HEK293 (cell line): ENCODE measurements at regions not wholly inside any gene's neighbourhood (a gene's known extent, or its start where the extent isn't known, plus 50 kb on each side); places are given as distances from the start of the nearest gene placed in this dataset.

ENCODE experiments used
- CTCF ChIA-PET: fragments of 350-600 bp; formaldehyde crosslinking; extraction: SDS; loops from one replicate; lab custom pipeline; 2021; ENCODE audit warnings: antibody characterized with exemption; lab: Yijun Ruan, JAX
- POLR2A ChIA-PET: fragments of 300-600 bp; formaldehyde crosslinking; extraction: SDS; loops from one replicate; lab custom pipeline; 2020; ENCODE audit warnings: antibody characterized with exemption, inconsistent platforms; lab: Yijun Ruan, JAX
- H3K27ac ChIP-seq: fragments of 200-500 bp; sonication (Bioruptor generic); 2 replicates; pipeline ENCODE4 v1.5.1; 2014; ENCODE audit warnings: low read depth, low read length, control low read depth, inconsistent platforms; ENCODE audit errors: extremely low read depth
- H3K36me3 ChIP-seq, 2 experiments: fragments of 200-500 bp in 1 of 2; sonication (Bioruptor generic) in 1 of 2; 1 replicate in 1 of 2; 2 replicates in 1 of 2; pipeline ENCODE4 v1.5.1; 2014 to 2017; ENCODE audit warnings: inconsistent platforms in 2 of 2, low read length in 2 of 2; ENCODE audit not compliant: control insufficient read depth in 2 of 2, insufficient read depth in 1 of 2
- H3K4me1 ChIP-seq: fragments of 200-500 bp; sonication (Bioruptor generic); 2 replicates; pipeline ENCODE4 v1.5.1; 2014; ENCODE audit warnings: mild to moderate bottlenecking, low read length, inconsistent platforms; ENCODE audit not compliant: control insufficient read depth, insufficient read depth
- H3K4me3 ChIP-seq: 2 replicates; pipeline ENCODE4 v1.5.1; 2011; ENCODE audit warnings: low read depth, mild to moderate bottlenecking, control low read depth, low read length, moderate library complexity
- H3K9me3 ChIP-seq: fragments of 200-500 bp; sonication (Bioruptor generic); 2 replicates; pipeline ENCODE4 v1.5.1; 2014; ENCODE audit warnings: low read depth, low read length, inconsistent platforms; ENCODE audit not compliant: control insufficient read depth, insufficient read depth
- EGR2 ChIP-seq: fragments of 450-650 bp; formaldehyde crosslinking; IDR thresholded peaks from 2 replicates; pipeline ENCODE4 v1.5.1; 2016; ENCODE audit warnings: low read depth, missing biosample characterization, missing genetic modification characterization
- GLIS2 ChIP-seq: fragments of 450-650 bp; formaldehyde crosslinking; IDR thresholded peaks from 2 replicates; pipeline ENCODE4 v1.5.1; 2016; ENCODE audit warnings: missing biosample characterization, missing genetic modification characterization
- REPIN1 ChIP-seq: fragments of 450-650 bp; formaldehyde crosslinking; IDR thresholded peaks from 2 replicates; pipeline ENCODE4 v1.5.1; 2017; ENCODE audit warnings: missing biosample characterization, missing genetic modification characterization, low read depth
- ZBTB21 ChIP-seq: fragments of 450-650 bp; formaldehyde crosslinking; IDR thresholded peaks from 2 replicates; pipeline ENCODE4 v1.5.1; 2017; ENCODE audit warnings: missing biosample characterization, missing genetic modification characterization
- ZFP3 ChIP-seq: fragments of 450-650 bp; formaldehyde crosslinking; IDR thresholded peaks from 2 replicates; pipeline ENCODE4 v1.5.1; 2016; ENCODE audit warnings: low read depth, missing biosample characterization, missing genetic modification characterization
- ZFP37 ChIP-seq: fragments of 450-650 bp; formaldehyde crosslinking; IDR thresholded peaks from 2 replicates; pipeline ENCODE4 v1.5.1; 2016; ENCODE audit warnings: missing biosample characterization, missing genetic modification characterization
- ZNF112 ChIP-seq: fragments of 450-650 bp; formaldehyde crosslinking; IDR thresholded peaks from 2 replicates; pipeline ENCODE4 v1.5.0; 2017; ENCODE audit warnings: missing biosample characterization, missing genetic modification characterization
- ZNF133 ChIP-seq: fragments of 450-650 bp; formaldehyde crosslinking; IDR thresholded peaks from 2 replicates; pipeline ENCODE4 v1.5.1; 2016; ENCODE audit warnings: missing biosample characterization, missing genetic modification characterization
- ZNF155 ChIP-seq: fragments of 450-650 bp; formaldehyde crosslinking; IDR thresholded peaks from 2 replicates; pipeline ENCODE4 v1.5.1; 2016; ENCODE audit warnings: missing biosample characterization, missing genetic modification characterization
- ZNF2 ChIP-seq: fragments of 450-650 bp; formaldehyde crosslinking; IDR thresholded peaks from 2 replicates; pipeline ENCODE4 v1.5.1; 2016; ENCODE audit warnings: missing biosample characterization, missing genetic modification characterization
- ZNF239 ChIP-seq: fragments of 450-650 bp; formaldehyde crosslinking; IDR thresholded peaks from 2 replicates; pipeline ENCODE4 v1.5.1; 2016; ENCODE audit warnings: missing biosample characterization, missing genetic modification characterization
- ZNF24 ChIP-seq: fragments of 450-650 bp; formaldehyde crosslinking; IDR thresholded peaks from 2 replicates; pipeline ENCODE4 v1.5.1; 2016; ENCODE audit warnings: missing biosample characterization, missing genetic modification characterization
- ZNF311 ChIP-seq: fragments of 450-650 bp; formaldehyde crosslinking; IDR thresholded peaks from 2 replicates; pipeline ENCODE4 v1.5.1; 2017; ENCODE audit warnings: missing biosample characterization, missing genetic modification characterization, borderline replicate concordance
- ZNF426 ChIP-seq: fragments of 450-650 bp; formaldehyde crosslinking; IDR thresholded peaks from 2 replicates; pipeline ENCODE4 v1.5.1; 2017; ENCODE audit warnings: missing biosample characterization, missing genetic modification characterization, mild to moderate bottlenecking, inconsistent platforms, moderate library complexity
- ZNF433 ChIP-seq: fragments of 450-650 bp; formaldehyde crosslinking; IDR thresholded peaks from 2 replicates; pipeline ENCODE4 v1.5.1; 2016; ENCODE audit warnings: missing biosample characterization, missing genetic modification characterization, low read depth
- ZNF48 ChIP-seq: fragments of 450-650 bp; formaldehyde crosslinking; IDR thresholded peaks from 2 replicates; pipeline ENCODE4 v1.5.1; 2016; ENCODE audit warnings: missing biosample characterization, missing genetic modification characterization
- ZNF544 ChIP-seq: fragments of 450-650 bp; formaldehyde crosslinking; IDR thresholded peaks from 2 replicates; pipeline ENCODE4 v1.5.0; 2017; ENCODE audit warnings: missing biosample characterization, missing genetic modification characterization
- ZNF558 ChIP-seq: fragments of 450-650 bp; formaldehyde crosslinking; IDR thresholded peaks from 2 replicates; pipeline ENCODE4 v1.5.1; 2016; ENCODE audit warnings: missing biosample characterization, missing genetic modification characterization
- ZNF621 ChIP-seq: fragments of 450-650 bp; formaldehyde crosslinking; IDR thresholded peaks from 2 replicates; pipeline ENCODE4 v1.5.1; 2017; ENCODE audit warnings: missing biosample characterization, missing genetic modification characterization
- ZNF664 ChIP-seq: fragments of 450-650 bp; formaldehyde crosslinking; IDR thresholded peaks from 2 replicates; pipeline ENCODE4 v1.5.1; 2016; ENCODE audit warnings: missing biosample characterization, missing genetic modification characterization
- ZSCAN16 ChIP-seq: fragments of 450-650 bp; formaldehyde crosslinking; IDR thresholded peaks from 2 replicates; pipeline ENCODE4 v1.5.1; 2016; ENCODE audit warnings: missing biosample characterization, missing genetic modification characterization
- TF ChIP-seq, protein P1 (sequence below): fragments of 450-650 bp; formaldehyde crosslinking; IDR thresholded peaks from 2 replicates; pipeline ENCODE4 v1.5.1; 2016; ENCODE audit warnings: missing biosample characterization, missing genetic modification characterization
- TF ChIP-seq, protein P2 (sequence below): fragments of 450-650 bp; formaldehyde crosslinking; IDR thresholded peaks from 2 replicates; pipeline ENCODE4 v1.5.1; 2016; ENCODE audit warnings: missing biosample characterization, missing genetic modification characterization
- TF ChIP-seq, protein P3 (sequence below): fragments of 450-650 bp; formaldehyde crosslinking; IDR thresholded peaks from 2 replicates; pipeline ENCODE4 v1.5.1; 2017; ENCODE audit warnings: missing biosample characterization, missing genetic modification characterization
- TF ChIP-seq, protein P4 (sequence below): fragments of 450-650 bp; formaldehyde crosslinking; IDR thresholded peaks from 2 replicates; pipeline ENCODE4 v1.5.1; 2016; ENCODE audit warnings: missing biosample characterization, missing genetic modification characterization

DNA sequence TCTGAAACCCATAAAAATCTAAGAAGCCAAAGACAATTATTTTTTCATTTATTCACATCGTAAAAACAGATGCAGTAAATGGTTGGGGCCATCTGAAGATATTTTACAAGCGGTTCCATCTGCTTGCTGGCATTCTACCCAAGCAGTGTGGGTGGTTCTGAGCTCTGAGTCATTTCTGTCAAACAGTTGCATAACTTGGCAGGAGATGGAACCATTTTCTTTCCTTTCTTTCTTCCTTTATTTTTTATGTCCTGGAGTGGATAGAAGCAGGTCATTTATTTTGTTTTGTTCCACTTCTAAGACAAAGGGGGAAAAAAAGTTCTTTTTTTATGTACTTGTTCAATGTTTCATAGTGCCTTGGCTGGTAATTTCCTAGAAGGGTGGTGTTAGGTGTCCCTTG, 1151.9 kb upstream of the GOT2 start (continued):
- TF ChIP-seq ZNF24 (tag by site-specific recombination), result no peak
- TF ChIP-seq, protein P1, sequence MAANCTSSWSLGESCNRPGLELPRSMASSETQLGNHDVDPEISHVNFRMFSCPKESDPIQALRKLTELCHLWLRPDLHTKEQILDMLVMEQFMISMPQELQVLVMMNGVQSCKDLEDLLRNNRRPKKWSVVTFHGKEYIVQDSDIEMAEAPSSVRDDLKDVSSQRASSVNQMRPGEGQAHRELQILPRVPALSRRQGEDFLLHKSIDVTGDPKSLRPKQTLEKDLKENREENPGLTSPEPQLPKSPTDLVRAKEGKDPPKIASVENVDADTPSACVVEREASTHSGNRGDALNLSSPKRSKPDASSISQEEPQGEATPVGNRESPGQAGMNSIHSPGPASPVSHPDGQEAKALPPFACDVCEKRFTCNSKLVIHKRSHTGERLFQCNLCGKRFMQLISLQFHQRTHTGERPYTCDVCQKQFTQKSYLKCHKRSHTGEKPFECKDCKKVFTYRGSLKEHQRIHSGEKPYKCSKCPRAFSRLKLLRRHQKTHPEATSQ, result no peak
- no peak for TF ChIP-seq ZNF426 (tag by site-specific recombination)

DNA sequence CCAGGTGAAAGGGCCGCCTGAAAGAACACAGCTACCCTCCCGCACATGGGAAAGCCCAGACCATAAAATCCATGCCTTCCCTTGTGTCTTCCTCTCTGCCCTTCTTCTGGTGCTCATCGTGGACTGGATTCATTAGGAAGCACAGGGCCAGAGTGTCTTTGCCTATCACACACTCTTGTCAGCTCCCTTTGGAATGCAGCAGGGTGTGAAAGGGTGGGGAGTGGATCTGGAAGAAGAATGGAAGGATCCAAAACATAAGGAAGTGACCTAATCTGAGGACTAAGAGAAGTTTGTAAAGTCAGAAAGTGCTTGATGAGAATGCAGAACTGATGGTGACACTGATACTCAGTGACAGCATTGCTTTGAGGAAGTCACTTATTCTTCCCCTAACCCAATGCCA, 1147.3 kb upstream of the GOT2 start:
- Histone ChIP-seq H3K4me1 (no peaks in the 10 kb centered on the region), H3K9me3 (no peaks in the 10 kb centered on the region), H3K4me3 (no peak overlapping the region), H3K27ac (no peak overlapping the region), H3K36me3 (no peaks in the 10 kb centered on the region)
- ChIA-PET POLR2A (no interaction called here), CTCF (no interaction called here)
- TF ChIP-seq ZFP37, result no peak
- TF ChIP-seq, protein P2, sequence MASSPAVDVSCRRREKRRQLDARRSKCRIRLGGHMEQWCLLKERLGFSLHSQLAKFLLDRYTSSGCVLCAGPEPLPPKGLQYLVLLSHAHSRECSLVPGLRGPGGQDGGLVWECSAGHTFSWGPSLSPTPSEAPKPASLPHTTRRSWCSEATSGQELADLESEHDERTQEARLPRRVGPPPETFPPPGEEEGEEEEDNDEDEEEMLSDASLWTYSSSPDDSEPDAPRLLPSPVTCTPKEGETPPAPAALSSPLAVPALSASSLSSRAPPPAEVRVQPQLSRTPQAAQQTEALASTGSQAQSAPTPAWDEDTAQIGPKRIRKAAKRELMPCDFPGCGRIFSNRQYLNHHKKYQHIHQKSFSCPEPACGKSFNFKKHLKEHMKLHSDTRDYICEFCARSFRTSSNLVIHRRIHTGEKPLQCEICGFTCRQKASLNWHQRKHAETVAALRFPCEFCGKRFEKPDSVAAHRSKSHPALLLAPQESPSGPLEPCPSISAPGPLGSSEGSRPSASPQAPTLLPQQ (tag by site-specific recombination), result no peak
- no peak for TF ChIP-seq ZNF621 (tag by site-specific recombination)

DNA sequence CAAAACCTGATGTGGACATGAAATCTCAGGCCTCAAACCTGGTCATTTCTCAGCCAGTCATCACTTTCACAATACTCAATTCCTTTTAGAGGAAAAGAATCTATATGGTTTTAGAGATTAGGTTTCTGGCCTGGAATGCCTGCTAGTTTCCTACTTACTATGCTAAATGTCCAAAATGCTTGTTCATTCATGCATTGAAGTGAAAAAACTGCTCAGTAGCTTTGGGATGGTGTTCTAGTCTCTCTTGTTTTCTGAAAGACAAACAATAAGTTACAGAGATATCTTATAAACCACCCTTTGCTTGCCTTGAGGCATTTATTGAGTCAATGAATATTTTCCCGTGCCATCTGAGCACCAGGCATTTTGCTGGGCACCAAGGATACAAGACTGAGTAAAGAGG, 1146.5 kb upstream of the GOT2 start:
- ChIA-PET CTCF (no interaction called here), POLR2A (no interaction called here)
- Histone ChIP-seq H3K36me3 (no peaks in the 10 kb centered on the region), H3K4me3 (no peak overlapping the region), H3K4me1 (no peaks in the 10 kb centered on the region), H3K9me3 (no peaks in the 10 kb centered on the region), H3K27ac (no peak overlapping the region)
- no peak for TF ChIP-seq ZNF664
- TF ChIP-seq ZNF48 (tag by site-specific recombination), result no peak
- TF ChIP-seq ZNF544 (tag by site-specific recombination), result no peak
- no peak for TF ChIP-seq ZNF133 (tag by site-specific recombination)
- no peak for TF ChIP-seq EGR2 (tag by site-specific recombination)
- TF ChIP-seq ZFP3 (tag by site-specific recombination), result no peak
- TF ChIP-seq ZNF2 (tag by site-specific recombination), result no peak
- TF ChIP-seq, protein P3, sequence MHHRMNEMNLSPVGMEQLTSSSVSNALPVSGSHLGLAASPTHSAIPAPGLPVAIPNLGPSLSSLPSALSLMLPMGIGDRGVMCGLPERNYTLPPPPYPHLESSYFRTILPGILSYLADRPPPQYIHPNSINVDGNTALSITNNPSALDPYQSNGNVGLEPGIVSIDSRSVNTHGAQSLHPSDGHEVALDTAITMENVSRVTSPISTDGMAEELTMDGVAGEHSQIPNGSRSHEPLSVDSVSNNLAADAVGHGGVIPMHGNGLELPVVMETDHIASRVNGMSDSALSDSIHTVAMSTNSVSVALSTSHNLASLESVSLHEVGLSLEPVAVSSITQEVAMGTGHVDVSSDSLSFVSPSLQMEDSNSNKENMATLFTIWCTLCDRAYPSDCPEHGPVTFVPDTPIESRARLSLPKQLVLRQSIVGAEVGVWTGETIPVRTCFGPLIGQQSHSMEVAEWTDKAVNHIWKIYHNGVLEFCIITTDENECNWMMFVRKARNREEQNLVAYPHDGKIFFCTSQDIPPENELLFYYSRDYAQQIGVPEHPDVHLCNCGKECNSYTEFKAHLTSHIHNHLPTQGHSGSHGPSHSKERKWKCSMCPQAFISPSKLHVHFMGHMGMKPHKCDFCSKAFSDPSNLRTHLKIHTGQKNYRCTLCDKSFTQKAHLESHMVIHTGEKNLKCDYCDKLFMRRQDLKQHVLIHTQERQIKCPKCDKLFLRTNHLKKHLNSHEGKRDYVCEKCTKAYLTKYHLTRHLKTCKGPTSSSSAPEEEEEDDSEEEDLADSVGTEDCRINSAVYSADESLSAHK (tag by site-specific recombination), result no peak
- no peak for TF ChIP-seq ZBTB21
- TF ChIP-seq ZNF239, result no peak
- no peak for TF ChIP-seq REPIN1 (tag by site-specific recombination)

DNA sequence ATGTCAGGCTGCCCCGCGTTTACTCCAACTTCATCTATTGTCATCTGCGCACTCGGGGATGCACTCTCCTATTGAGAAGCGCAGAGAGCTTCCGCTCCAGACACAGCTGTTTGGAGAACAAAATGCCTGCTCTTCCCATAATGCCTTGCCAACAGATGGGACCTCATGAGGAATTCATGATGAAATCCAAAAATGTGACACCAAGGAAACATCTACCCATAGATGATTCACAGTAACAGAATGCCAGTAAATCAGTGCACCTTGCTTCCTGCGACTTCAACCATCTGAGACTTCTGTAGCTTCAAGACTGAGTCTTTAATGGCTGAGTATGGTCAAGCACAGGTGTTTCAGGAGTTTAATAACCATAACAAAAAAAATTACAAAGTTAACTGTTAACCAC, 1144.9 kb upstream of the GOT2 start:
- Histone ChIP-seq H3K4me1 (no peaks in the 10 kb centered on the region), H3K27ac (no peak overlapping the region), H3K4me3 (no peak overlapping the region), H3K36me3 (no peaks in the 10 kb centered on the region), H3K9me3 (no peaks in the 10 kb centered on the region)
- ChIA-PET CTCF (no interaction called here), POLR2A (no interaction called here)
- TF ChIP-seq ZNF311 (tag by site-specific recombination) (no peak), ZNF433 (tag by site-specific recombination) (no peak), ZNF112 (no peak), GLIS2 (no peak), ZNF558 (tag by site-specific recombination) (no peak), ZNF155 (tag by site-specific recombination) (no peak), ZSCAN16 (no peak)
- TF ChIP-seq, protein P4, sequence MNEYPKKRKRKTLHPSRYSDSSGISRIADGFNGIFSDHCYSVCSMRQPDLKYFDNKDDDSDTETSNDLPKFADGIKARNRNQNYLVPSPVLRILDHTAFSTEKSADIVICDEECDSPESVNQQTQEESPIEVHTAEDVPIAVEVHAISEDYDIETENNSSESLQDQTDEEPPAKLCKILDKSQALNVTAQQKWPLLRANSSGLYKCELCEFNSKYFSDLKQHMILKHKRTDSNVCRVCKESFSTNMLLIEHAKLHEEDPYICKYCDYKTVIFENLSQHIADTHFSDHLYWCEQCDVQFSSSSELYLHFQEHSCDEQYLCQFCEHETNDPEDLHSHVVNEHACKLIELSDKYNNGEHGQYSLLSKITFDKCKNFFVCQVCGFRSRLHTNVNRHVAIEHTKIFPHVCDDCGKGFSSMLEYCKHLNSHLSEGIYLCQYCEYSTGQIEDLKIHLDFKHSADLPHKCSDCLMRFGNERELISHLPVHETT, result no peak
